ENCODE measurements at regions not wholly inside any gene's neighbourhood (a gene's known extent, or its start where the extent isn't known, plus 50 kb on each side); places are given as distances from the start of the nearest gene placed in this dataset.

DNA sequence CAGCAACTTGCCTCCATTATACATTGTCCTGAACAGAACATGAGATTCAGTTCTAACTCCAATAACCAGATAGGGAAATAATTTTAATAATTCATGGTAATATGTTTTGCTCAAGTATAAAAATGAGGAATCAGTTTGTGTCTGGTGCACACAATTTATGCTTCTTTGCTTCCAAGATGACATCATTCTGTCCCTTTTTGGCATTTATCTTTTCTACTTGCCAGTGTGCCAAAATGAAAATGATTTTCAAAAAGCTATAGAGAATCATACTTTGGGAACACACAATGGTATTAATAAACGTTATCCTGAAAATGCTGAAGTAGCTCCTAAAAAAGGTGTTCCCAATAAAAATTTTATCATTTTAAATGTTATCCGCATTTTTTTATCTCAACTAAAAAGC, 519.0 kb downstream of the CAAP1 start:
- Histone ChIP-seq H3K27ac (ENCODE audit: insufficient read depth, low read length, poor library complexity, severe bottlenecking) (no peak overlapping the region), H3K9me3 (ENCODE audit: control insufficient read depth in 2 of 2, low read length in 2 of 2) (no peaks in the 10 kb centered on the region), H3K27me3 (ENCODE audit: control insufficient read depth, insufficient read depth, low read length) (no peaks in the 10 kb centered on the region), H3K4me3 (ENCODE audit: low read depth, low read length) (no peak overlapping the region), H3K36me3 (ENCODE audit: control insufficient read depth, insufficient read depth, low read length) (no peaks in the 10 kb centered on the region), H3K4me1 (ENCODE audit: control insufficient read depth, insufficient read depth, low read length, poor library complexity, severe bottlenecking) (no peaks in the 10 kb centered on the region)
- Mint-ChIP-seq H3K27me3 (no peaks in the 10 kb centered on the region), H3K4me3 (no peak overlapping the region), H3K9me3 (peaks cover under 1 to 11% (median 4%) of the 10 kb centered on the region in 7 donors), H3K27ac (no peak overlapping the region), H3K4me1 (no peaks in the 10 kb centered on the region), H3K36me3 (no peaks in the 10 kb centered on the region)
- ATAC-seq (ENCODE audit: low read depth in 2 of 2): no peak
- DNase-seq: no peak

GRCh38 chr9:26371236-26371635, 521.4 kb downstream of the CAAP1 start:
- Histone ChIP-seq H3K36me3 (ENCODE audit: control insufficient read depth, insufficient read depth, low read length) (no peaks in the 10 kb centered on the region), H3K4me1 (ENCODE audit: control insufficient read depth, insufficient read depth, low read length, poor library complexity, severe bottlenecking) (no peaks in the 10 kb centered on the region), H3K27me3 (ENCODE audit: control insufficient read depth, insufficient read depth, low read length) (no peaks in the 10 kb centered on the region), H3K9me3 (ENCODE audit: control insufficient read depth in 2 of 2, low read length in 2 of 2) (no peaks in the 10 kb centered on the region), H3K27ac (ENCODE audit: insufficient read depth, low read length, poor library complexity, severe bottlenecking) (no peak overlapping the region), H3K4me3 (ENCODE audit: low read depth, low read length) (no peak overlapping the region)
- peaks cover 0 to 14% (median 5%) of the 10 kb centered on the region in 7 donors for H3K9me3 Mint-ChIP-seq
- H3K27me3 Mint-ChIP-seq: no peaks in the 10 kb centered on the region
- H3K36me3 Mint-ChIP-seq: no peaks in the 10 kb centered on the region
- H3K27ac Mint-ChIP-seq: no peak overlapping the region
- no peak for ATAC-seq (ENCODE audit: low read depth in 2 of 2)
- no peaks in the 10 kb centered on the region for H3K4me1 Mint-ChIP-seq
- no peak overlapping the region for H3K4me3 Mint-ChIP-seq
- DNase-seq: no peak

- Mint-ChIP-seq H3K36me3 (no peaks in the 10 kb centered on the region), H3K27ac (no peak overlapping the region), H3K4me1 (no peaks in the 10 kb centered on the region), H3K27me3 (no peaks in the 10 kb centered on the region), H3K9me3 (peaks cover 2 to 11% (median 5%) of the 10 kb centered on the region in 7 donors), H3K4me3 (no peak overlapping the region)
- Histone ChIP-seq H3K27me3 (ENCODE audit: control insufficient read depth, insufficient read depth, low read length) (no peaks in the 10 kb centered on the region), H3K9me3 (ENCODE audit: control insufficient read depth in 2 of 2, low read length in 2 of 2) (peaks cover 0 to 3% of the 10 kb centered on the region in 2 experiments), H3K4me3 (ENCODE audit: low read depth, low read length) (no peak overlapping the region), H3K36me3 (ENCODE audit: control insufficient read depth, insufficient read depth, low read length) (no peaks in the 10 kb centered on the region), H3K27ac (ENCODE audit: insufficient read depth, low read length, poor library complexity, severe bottlenecking) (no peak overlapping the region), H3K4me1 (ENCODE audit: control insufficient read depth, insufficient read depth, low read length, poor library complexity, severe bottlenecking) (no peaks in the 10 kb centered on the region)
- ATAC-seq (ENCODE audit: low read depth in 2 of 2) (no peak), DNase-seq (no peak)
Observed at GRCh38 chr9:26369093-26369492, 523.5 kb downstream of the CAAP1 start.

DNA sequence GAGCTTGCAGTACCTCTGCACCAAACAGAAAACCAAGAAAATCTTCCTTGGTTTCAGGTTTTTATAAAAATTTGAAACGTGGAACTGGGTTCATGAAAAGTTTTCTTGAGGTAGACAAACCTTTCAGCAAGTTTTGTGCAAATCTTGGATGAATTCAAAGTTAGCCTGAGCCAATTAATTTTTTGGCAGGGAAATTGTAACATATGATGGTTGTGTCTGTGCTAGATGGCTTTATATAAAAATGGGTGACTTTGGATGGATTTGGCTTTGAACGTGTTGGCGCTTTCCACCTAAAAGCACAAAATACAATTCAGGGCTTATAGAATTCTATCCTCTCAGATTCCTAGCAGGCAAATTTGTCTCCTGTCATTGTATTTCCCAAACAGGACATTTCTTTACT, 524.4 kb downstream of the CAAP1 start:
- no peaks in the 10 kb centered on the region for H3K4me1 Mint-ChIP-seq
- H3K27me3 Mint-ChIP-seq: no peaks in the 10 kb centered on the region
- peaks cover 2 to 14% (median 5%) of the 10 kb centered on the region in 7 donors for H3K9me3 Mint-ChIP-seq
- H3K4me1 ChIP-seq (ENCODE audit: control insufficient read depth, insufficient read depth, low read length, poor library complexity, severe bottlenecking): no peaks in the 10 kb centered on the region
- no peak overlapping the region for H3K27ac ChIP-seq (ENCODE audit: insufficient read depth, low read length, poor library complexity, severe bottlenecking)
- DNase-seq (no peak), ATAC-seq (ENCODE audit: low read depth in 2 of 2) (no peak)
- no peaks in the 10 kb centered on the region for H3K36me3 Mint-ChIP-seq
- no peaks in the 10 kb centered on the region for H3K36me3 ChIP-seq (ENCODE audit: control insufficient read depth, insufficient read depth, low read length)
- no peak overlapping the region for H3K27ac Mint-ChIP-seq
- H3K27me3 ChIP-seq (ENCODE audit: control insufficient read depth, insufficient read depth, low read length): no peaks in the 10 kb centered on the region
- peaks cover 0 to 3% of the 10 kb centered on the region in 2 experiments for H3K9me3 ChIP-seq (ENCODE audit: control insufficient read depth in 2 of 2, low read length in 2 of 2)
- no peak overlapping the region for H3K4me3 Mint-ChIP-seq
- no peak overlapping the region for H3K4me3 ChIP-seq (ENCODE audit: low read depth, low read length)

- H3K4me1 Mint-ChIP-seq: no peaks in the 10 kb centered on the region
- no peak overlapping the region for H3K4me3 Mint-ChIP-seq
- H3K9me3 Mint-ChIP-seq: peaks cover 0 to 6% (median 3%) of the 10 kb centered on the region in 7 donors
- H3K27ac Mint-ChIP-seq: no peak overlapping the region
- H3K27me3 Mint-ChIP-seq: no peaks in the 10 kb centered on the region
- Histone ChIP-seq H3K27ac (ENCODE audit: insufficient read depth, low read length, poor library complexity, severe bottlenecking) (no peak overlapping the region), H3K9me3 (ENCODE audit: control insufficient read depth in 2 of 2, low read length in 2 of 2) (peaks cover 3 to 8% of the 10 kb centered on the region in 2 experiments), H3K4me1 (ENCODE audit: control insufficient read depth, insufficient read depth, low read length, poor library complexity, severe bottlenecking) (no peaks in the 10 kb centered on the region), H3K27me3 (ENCODE audit: control insufficient read depth, insufficient read depth, low read length) (no peaks in the 10 kb centered on the region), H3K4me3 (ENCODE audit: low read depth, low read length) (no peak overlapping the region), H3K36me3 (ENCODE audit: control insufficient read depth, insufficient read depth, low read length) (no peaks in the 10 kb centered on the region)
- no peaks in the 10 kb centered on the region for H3K36me3 Mint-ChIP-seq
- DNase-seq (no peak), ATAC-seq (ENCODE audit: low read depth in 2 of 2) (no peak)
Observed at GRCh38 chr9:26361010-26361409, 531.6 kb downstream of the CAAP1 start.

DNA sequence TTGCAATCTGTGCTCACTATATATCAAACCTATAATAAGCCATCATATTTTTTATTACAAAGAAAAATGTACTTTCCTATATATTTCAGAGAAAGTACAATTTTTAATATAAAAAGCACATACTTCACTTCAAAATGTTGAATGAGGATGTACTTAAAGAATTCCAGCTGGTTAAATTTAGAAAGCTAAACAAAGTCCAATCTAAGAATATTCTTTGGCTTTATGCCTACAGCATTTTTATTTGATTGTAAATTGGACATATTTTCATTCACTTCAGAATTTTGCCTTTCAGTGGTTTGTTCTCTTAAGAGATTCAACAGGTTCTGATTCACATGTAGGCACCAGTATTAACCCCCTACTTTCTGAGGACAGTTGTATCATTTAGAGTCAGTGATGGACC, 533.8 kb downstream of the CAAP1 start:
- Mint-ChIP-seq H3K36me3 (no peaks in the 10 kb centered on the region), H3K27ac (no peak overlapping the region), H3K9me3 (peaks cover 0 to 9% (median 3%) of the 10 kb centered on the region in 7 donors), H3K27me3 (no peaks in the 10 kb centered on the region), H3K4me1 (no peaks in the 10 kb centered on the region), H3K4me3 (no peak overlapping the region)
- DNase-seq (no peak), ATAC-seq (ENCODE audit: low read depth in 2 of 2) (no peak)
- Histone ChIP-seq H3K9me3 (ENCODE audit: control insufficient read depth in 2 of 2, low read length in 2 of 2) (peaks cover 0 to 8% of the 10 kb centered on the region in 2 experiments), H3K36me3 (ENCODE audit: control insufficient read depth, insufficient read depth, low read length) (no peaks in the 10 kb centered on the region), H3K4me3 (ENCODE audit: low read depth, low read length) (no peak overlapping the region), H3K27me3 (ENCODE audit: control insufficient read depth, insufficient read depth, low read length) (no peaks in the 10 kb centered on the region), H3K4me1 (ENCODE audit: control insufficient read depth, insufficient read depth, low read length, poor library complexity, severe bottlenecking) (no peaks in the 10 kb centered on the region), H3K27ac (ENCODE audit: insufficient read depth, low read length, poor library complexity, severe bottlenecking) (no peak overlapping the region)

DNA sequence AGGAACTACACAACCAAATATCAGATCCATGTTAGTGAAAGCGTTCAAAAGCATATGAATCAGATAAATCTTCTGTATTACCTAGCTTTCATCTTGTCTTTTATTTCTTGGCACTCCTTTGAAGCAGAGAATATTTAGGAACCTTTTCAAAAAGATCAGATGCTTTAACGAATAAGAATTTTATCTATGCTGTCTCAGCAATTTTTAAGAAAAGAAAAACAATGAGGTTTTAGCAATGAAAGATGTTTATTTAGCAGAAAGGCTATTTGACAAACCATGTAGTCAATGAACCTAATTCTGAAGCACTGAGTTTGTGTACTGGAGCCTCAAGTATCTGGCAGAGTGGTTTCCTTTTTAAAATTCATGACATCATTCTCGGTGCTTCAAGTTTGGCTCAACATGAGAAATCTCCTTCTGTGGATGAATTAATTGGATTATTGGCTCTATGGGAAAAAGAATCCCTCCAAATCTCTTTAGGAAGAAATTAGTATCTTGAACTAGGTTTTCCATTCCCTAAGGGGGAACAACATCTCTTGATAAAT, 534.7 kb downstream of the CAAP1 start:
- H3K4me3 Mint-ChIP-seq: no peak overlapping the region
- H3K27ac Mint-ChIP-seq: no peak overlapping the region
- no peak overlapping the region for H3K27ac ChIP-seq (ENCODE audit: insufficient read depth, low read length, poor library complexity, severe bottlenecking)
- H3K4me3 ChIP-seq (ENCODE audit: low read depth, low read length): no peak overlapping the region
- ATAC-seq (ENCODE audit: low read depth in 2 of 2) (no peak), DNase-seq (no peak)
- H3K27me3 Mint-ChIP-seq: no peaks in the 10 kb centered on the region
- no peaks in the 10 kb centered on the region for H3K36me3 Mint-ChIP-seq
- no peaks in the 10 kb centered on the region for H3K4me1 ChIP-seq (ENCODE audit: control insufficient read depth, insufficient read depth, low read length, poor library complexity, severe bottlenecking)
- H3K27me3 ChIP-seq (ENCODE audit: control insufficient read depth, insufficient read depth, low read length): no peaks in the 10 kb centered on the region
- peaks cover 0 to 8% of the 10 kb centered on the region in 2 experiments for H3K9me3 ChIP-seq (ENCODE audit: control insufficient read depth in 2 of 2, low read length in 2 of 2)
- H3K4me1 Mint-ChIP-seq: no peaks in the 10 kb centered on the region
- H3K9me3 Mint-ChIP-seq: peaks cover 0 to 9% (median 3%) of the 10 kb centered on the region in 7 donors
- no peaks in the 10 kb centered on the region for H3K36me3 ChIP-seq (ENCODE audit: control insufficient read depth, insufficient read depth, low read length)

- Mint-ChIP-seq H3K4me3 (no peak overlapping the region), H3K27me3 (no peaks in the 10 kb centered on the region), H3K36me3 (no peaks in the 10 kb centered on the region), H3K4me1 (no peaks in the 10 kb centered on the region), H3K27ac (no peak overlapping the region), H3K9me3 (peaks cover 0 to 8% (median 3%) of the 10 kb centered on the region in 7 donors)
- Histone ChIP-seq H3K27ac (ENCODE audit: insufficient read depth, low read length, poor library complexity, severe bottlenecking) (no peak overlapping the region), H3K4me3 (ENCODE audit: low read depth, low read length) (no peak overlapping the region), H3K36me3 (ENCODE audit: control insufficient read depth, insufficient read depth, low read length) (no peaks in the 10 kb centered on the region), H3K4me1 (ENCODE audit: control insufficient read depth, insufficient read depth, low read length, poor library complexity, severe bottlenecking) (no peaks in the 10 kb centered on the region), H3K27me3 (ENCODE audit: control insufficient read depth, insufficient read depth, low read length) (no peaks in the 10 kb centered on the region), H3K9me3 (ENCODE audit: control insufficient read depth in 2 of 2, low read length in 2 of 2) (peaks cover 0 to 6% of the 10 kb centered on the region in 2 experiments)
- DNase-seq (no peak), ATAC-seq (ENCODE audit: low read depth in 2 of 2) (no peak)
Observed at GRCh38 chr9:26356491-26356890, 536.1 kb downstream of the CAAP1 start.
